ENCODE measurements at regions not wholly inside any gene's neighbourhood (a gene's known extent, or its start where the extent isn't known, plus 50 kb on each side); places are given as distances from the start of the nearest gene placed in this dataset.

GRCh38 chr3:71854706-71855105, 69.8 kb upstream of the PROK2 start:
- no peak for TF ChIP-seq CTCF (IDR thresholded peaks at IDR 0.05)
- no peak for TF ChIP-seq EZH2phosphoT487 (IDR thresholded peaks at IDR 0.05)
